GM12891 (cell line): ENCODE measurements at regions not wholly inside any gene's neighbourhood (a gene's known extent, or its start where the extent isn't known, plus 50 kb on each side); places are given as distances from the start of the nearest gene placed in this dataset.

Source experiments
- POLR2A ChIP-seq: IDR thresholded peaks from 2 replicates; pipeline ENCODE4 v1.6.1; 2011; ENCODE audit warnings: low read depth, low read length, control low read depth
- POLR2AphosphoS5 ChIP-seq: IDR thresholded peaks from 2 replicates; pipeline ENCODE4 v1.6.1; 2011; ENCODE audit warnings: low read depth, low read length, control low read depth
- SPI1 ChIP-seq: IDR thresholded peaks from 2 replicates; pipeline ENCODE4 v1.6.1; 2011; ENCODE audit warnings: low read depth, low read length, control low read depth
- TAF1 ChIP-seq: IDR thresholded peaks from 2 replicates; pipeline ENCODE4 v1.6.1; 2011; ENCODE audit warnings: low read depth, low read length, control low read depth

DNA sequence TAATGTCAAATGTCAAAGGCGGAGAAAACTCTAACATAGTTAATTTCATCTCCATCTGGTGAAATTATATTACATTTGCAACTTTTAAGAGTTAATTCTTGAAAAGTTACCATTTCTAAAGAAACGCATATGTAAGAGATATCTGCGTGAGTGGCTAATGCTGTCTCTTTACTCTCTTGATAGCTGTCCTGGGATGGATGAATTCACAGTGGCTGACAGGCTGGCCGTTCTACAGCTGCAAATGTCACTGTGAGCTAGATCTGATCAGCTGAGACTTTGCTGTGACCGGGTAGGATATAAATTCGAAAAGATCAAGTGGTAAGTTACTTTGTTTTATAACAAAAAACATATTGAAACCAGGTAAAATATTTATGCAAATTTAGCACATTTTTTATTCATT, 557.1 kb upstream of the DDX18 start:
- TF ChIP-seq POLR2A (no peak), POLR2AphosphoS5 (no peak), TAF1 (no peak), SPI1 (no peak)
